22Rv1 (cell line): ENCODE measurements at regions not wholly inside any gene's neighbourhood (a gene's known extent, or its start where the extent isn't known, plus 50 kb on each side); places are given as distances from the start of the nearest gene placed in this dataset.

Experiments used
- H3K27ac ChIP-seq: fragments of 450-650 bp; 2 replicates; pipeline ENCODE4 v1.5.1; 2017
- CTCF ChIP-seq: fragments of 450-650 bp; IDR thresholded peaks from 2 replicates; pipeline ENCODE4 v1.5.1; 2017; ENCODE audit warnings: mild to moderate bottlenecking
- ZFX ChIP-seq: fragments of 450-650 bp; IDR thresholded peaks from 2 replicates; pipeline ENCODE4 v1.6.1; 2017; ENCODE audit warnings: antibody characterized with exemption, borderline replicate concordance

- H3K27ac ChIP-seq = no peak overlapping the region
- TF ChIP-seq CTCF = no peak
Observed at GRCh38 chr11:69887841-69888427, 68.7 kb upstream of the FGF3 start.

GRCh38 chr11:69888483-69889181 lies 69.4 kb upstream of the FGF3 start:
- TF ChIP-seq ZFX (no peak), CTCF (peak; percentile 87)

GRCh38 chr11:69889400-69890318 lies 70.4 kb upstream of the FGF3 start:
- no peak overlapping the region for H3K27ac ChIP-seq
- TF ChIP-seq ZFX = no peak
- no peak for TF ChIP-seq CTCF

More at GRCh38 chr11:69888483-69889181, 69.4 kb upstream of the FGF3 start:
- H3K27ac ChIP-seq = no peak overlapping the region

GRCh38 chr11:69890476-69890875 lies 71.3 kb upstream of the FGF3 start:
- TF ChIP-seq CTCF = no peak
- TF ChIP-seq ZFX = no peak
- H3K27ac ChIP-seq = no peak overlapping the region

GRCh38 chr11:69891421-69892236 lies 72.4 kb upstream of the FGF3 start:
- TF ChIP-seq CTCF (no peak), ZFX (no peak)
- no peak overlapping the region for H3K27ac ChIP-seq

GRCh38 chr11:69892237-69892985 lies 73.2 kb upstream of the FGF3 start:
- TF ChIP-seq CTCF (peak; percentile 38), ZFX (no peak)

More at GRCh38 chr11:69892237-69892985, 73.2 kb upstream of the FGF3 start:
- H3K27ac ChIP-seq = no peak overlapping the region
